MM.1S (cell line): ENCODE measurements at regions not wholly inside any gene's neighbourhood (a gene's known extent, or its start where the extent isn't known, plus 50 kb on each side); places are given as distances from the start of the nearest gene placed in this dataset.

Experiments used
- DNase-seq: peaks from one replicate; pipeline ENCODE4 v3.0.0-alpha.2; 2015
- H2AFZ ChIP-seq: fragments of 300-600 bp; sonication (generic); 2 replicates; pipeline ENCODE4 v1.6.0; 2016; ENCODE audit warnings: antibody characterized with exemption, low read length
- H3F3A ChIP-seq: fragments of 300-600 bp; sonication (generic); 2 replicates; pipeline ENCODE4 v1.6.1; 2016; ENCODE audit warnings: mild to moderate bottlenecking, antibody characterized with exemption, low read length, moderate library complexity, mixed read lengths; ENCODE audit not compliant: insufficient read depth
- H3K27ac ChIP-seq: fragments of 300-600 bp; sonication (generic); 2 replicates; pipeline ENCODE4 v1.5.1; 2016; ENCODE audit warnings: mild to moderate bottlenecking, low read length
- H3K27me3 ChIP-seq: fragments of 300-600 bp; sonication (generic); replicated peaks from 2 replicates; pipeline ENCODE4 v1.6.0; 2016; ENCODE audit warnings: low read length; ENCODE audit not compliant: insufficient read depth
- H3K36me3 ChIP-seq: fragments of 300-600 bp; sonication (generic); replicated peaks from 2 replicates; pipeline ENCODE4 v1.6.1; 2016; ENCODE audit warnings: mild to moderate bottlenecking, low read length, mixed read lengths; ENCODE audit not compliant: insufficient read depth
- H3K4me1 ChIP-seq: fragments of 300-600 bp; sonication (generic); 2 replicates; pipeline ENCODE4 v1.6.1; 2016; ENCODE audit warnings: low read length, mixed read lengths
- H3K4me2 ChIP-seq: fragments of 300-600 bp; sonication (generic); 2 replicates; pipeline ENCODE4 v1.6.0; 2016; ENCODE audit warnings: low read depth, low read length
- H3K4me3 ChIP-seq: fragments of 300-600 bp; sonication (generic); 2 replicates; pipeline ENCODE4 v1.5.1; 2016; ENCODE audit warnings: low read length, mixed read lengths
- H3K79me2 ChIP-seq: fragments of 300-600 bp; sonication (generic); 2 replicates; pipeline ENCODE4 v1.6.1; 2016; ENCODE audit warnings: mixed run types, low read length, mixed read lengths
- H3K9ac ChIP-seq: fragments of 300-600 bp; sonication (generic); 2 replicates; pipeline ENCODE4 v1.6.1; 2016; ENCODE audit warnings: low read length, mixed read lengths
- H3K9me2 ChIP-seq: fragments of 300-600 bp; sonication (generic); replicated peaks from 2 replicates; pipeline ENCODE4 v1.6.1; 2016; ENCODE audit warnings: mild to moderate bottlenecking, low read length, mixed read lengths; ENCODE audit not compliant: insufficient read depth
- H3K9me3 ChIP-seq: fragments of 300-600 bp; sonication (generic); replicated peaks from 2 replicates; pipeline ENCODE4 v1.6.1; 2016; ENCODE audit warnings: mild to moderate bottlenecking, low read length, mixed read lengths; ENCODE audit not compliant: insufficient read depth
- H4K20me1 ChIP-seq: fragments of 300-600 bp; sonication (generic); 2 replicates; pipeline ENCODE4 v1.6.1; 2016; ENCODE audit warnings: mild to moderate bottlenecking, low read length, moderate library complexity, mixed read lengths; ENCODE audit not compliant: insufficient read depth
- EZH2 ChIP-seq: fragments of 300-600 bp; sonication (generic); optimal IDR thresholded peaks from 2 replicates; pipeline ENCODE3; 2017; ENCODE audit warnings: low read depth, mild to moderate bottlenecking, antibody characterized with exemption, low read length, mixed read lengths
- EZH2phosphoT487 ChIP-seq: fragments of 300-600 bp; sonication (generic); IDR thresholded peaks from 2 replicates; pipeline ENCODE4 v1.6.1; 2018; ENCODE audit warnings: antibody characterized with exemption, low read length
- TF ChIP-seq, protein P1 (sequence below): fragments of 300-600 bp; sonication (generic); IDR thresholded peaks from 2 replicates; pipeline ENCODE4 v1.5.1; 2016; ENCODE audit warnings: antibody characterized with exemption, low read length, mixed read lengths

DNA sequence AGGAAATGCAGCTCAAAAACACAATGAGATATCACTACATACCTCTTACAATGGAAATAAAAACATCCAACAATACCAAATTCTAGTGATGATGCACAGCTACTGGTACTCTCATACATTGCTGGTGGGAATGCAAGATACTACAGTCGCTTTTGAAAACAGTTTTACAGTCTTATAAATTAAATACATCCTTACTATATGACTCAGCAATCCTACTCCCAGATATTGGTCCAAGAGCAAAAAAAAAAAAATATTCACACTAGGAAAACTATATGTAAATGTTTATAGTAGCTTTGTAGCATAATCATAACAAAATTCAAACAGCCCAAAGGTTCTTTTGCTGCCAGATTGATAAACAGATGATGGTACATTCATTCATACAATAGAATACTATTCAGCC is 217.4 kb upstream of the FAM83B start:
- no peaks in the 10 kb centered on the region for H3K4me1 ChIP-seq
- no peak overlapping the region for H3K4me2 ChIP-seq
- H3K9me2 ChIP-seq = no peaks in the 10 kb centered on the region
- H3F3A ChIP-seq = no peaks in the 10 kb centered on the region
- no peak overlapping the region for H3K4me3 ChIP-seq
- no peak for DNase-seq
- H3K9ac ChIP-seq = no peak overlapping the region
- H2AFZ ChIP-seq = no peak overlapping the region
- TF ChIP-seq, protein P1, sequence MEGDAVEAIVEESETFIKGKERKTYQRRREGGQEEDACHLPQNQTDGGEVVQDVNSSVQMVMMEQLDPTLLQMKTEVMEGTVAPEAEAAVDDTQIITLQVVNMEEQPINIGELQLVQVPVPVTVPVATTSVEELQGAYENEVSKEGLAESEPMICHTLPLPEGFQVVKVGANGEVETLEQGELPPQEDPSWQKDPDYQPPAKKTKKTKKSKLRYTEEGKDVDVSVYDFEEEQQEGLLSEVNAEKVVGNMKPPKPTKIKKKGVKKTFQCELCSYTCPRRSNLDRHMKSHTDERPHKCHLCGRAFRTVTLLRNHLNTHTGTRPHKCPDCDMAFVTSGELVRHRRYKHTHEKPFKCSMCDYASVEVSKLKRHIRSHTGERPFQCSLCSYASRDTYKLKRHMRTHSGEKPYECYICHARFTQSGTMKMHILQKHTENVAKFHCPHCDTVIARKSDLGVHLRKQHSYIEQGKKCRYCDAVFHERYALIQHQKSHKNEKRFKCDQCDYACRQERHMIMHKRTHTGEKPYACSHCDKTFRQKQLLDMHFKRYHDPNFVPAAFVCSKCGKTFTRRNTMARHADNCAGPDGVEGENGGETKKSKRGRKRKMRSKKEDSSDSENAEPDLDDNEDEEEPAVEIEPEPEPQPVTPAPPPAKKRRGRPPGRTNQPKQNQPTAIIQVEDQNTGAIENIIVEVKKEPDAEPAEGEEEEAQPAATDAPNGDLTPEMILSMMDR = no peak
- TF ChIP-seq EZH2 (no peak), EZH2phosphoT487 (no peak)
- H3K79me2 ChIP-seq = no peaks in the 10 kb centered on the region
- no peaks in the 10 kb centered on the region for H3K36me3 ChIP-seq
- H4K20me1 ChIP-seq = no peaks in the 10 kb centered on the region
- no peaks in the 10 kb centered on the region for H3K9me3 ChIP-seq
- H3K27me3 ChIP-seq = no peaks in the 10 kb centered on the region
- H3K27ac ChIP-seq = no peak overlapping the region

DNA sequence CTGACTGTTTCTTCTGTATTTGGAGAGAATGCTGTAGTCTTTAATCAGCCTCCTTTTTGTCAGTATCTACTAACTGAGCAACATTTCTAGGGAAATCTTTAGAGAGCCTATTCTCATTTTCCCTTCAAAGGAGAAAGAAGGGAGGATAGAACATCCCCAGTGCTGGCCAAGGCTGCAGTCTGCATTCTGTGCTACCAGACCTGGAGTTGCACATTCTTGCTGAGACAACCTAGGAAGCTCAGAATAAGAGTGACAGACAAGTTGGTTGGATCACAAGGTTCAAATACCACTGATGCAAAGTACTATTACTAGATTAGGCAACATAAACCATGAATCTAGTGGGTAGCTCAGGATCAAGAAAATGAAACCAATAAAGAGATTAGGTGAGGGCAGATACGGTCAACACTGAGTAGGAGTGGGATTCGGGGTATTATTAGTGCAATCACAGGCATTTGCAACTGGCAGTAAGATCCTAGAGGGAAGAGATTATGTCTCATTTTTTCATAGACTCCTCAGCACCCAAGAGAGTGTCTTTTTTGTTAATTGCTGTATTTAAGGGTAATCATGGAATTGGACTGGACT is 213.5 kb upstream of the FAM83B start:
- Histone ChIP-seq H3K9me2 (no peaks in the 10 kb centered on the region), H3K9ac (no peak overlapping the region), H3K27me3 (no peaks in the 10 kb centered on the region), H3K4me3 (no peak overlapping the region), H3K4me2 (no peak overlapping the region), H3K27ac (no peak overlapping the region), H3K9me3 (no peaks in the 10 kb centered on the region), H3K36me3 (no peaks in the 10 kb centered on the region), H3K79me2 (no peaks in the 10 kb centered on the region), H3K4me1 (no peaks in the 10 kb centered on the region), H4K20me1 (no peaks in the 10 kb centered on the region), H2AFZ (0 out of 2 replicates have a peak overlapping the region, but pooled peaks have one; percentile 23), H3F3A (no peaks in the 10 kb centered on the region)
- no peak for DNase-seq
- TF ChIP-seq, protein P1 = no peak
- TF ChIP-seq EZH2 = no peak
- no peak for TF ChIP-seq EZH2phosphoT487

GRCh38 chr6:54633601-54634000 is 213.0 kb upstream of the FAM83B start:
- Histone ChIP-seq H3K27ac (no peak overlapping the region), H3K9ac (no peak overlapping the region), H3K9me2 (no peaks in the 10 kb centered on the region), H3K4me1 (no peaks in the 10 kb centered on the region), H3K27me3 (no peaks in the 10 kb centered on the region), H2AFZ (0 out of 2 replicates have a peak overlapping the region, but pooled peaks have one; percentile 23), H4K20me1 (no peaks in the 10 kb centered on the region), H3K79me2 (no peaks in the 10 kb centered on the region), H3K4me3 (no peak overlapping the region), H3K4me2 (no peak overlapping the region), H3K9me3 (no peaks in the 10 kb centered on the region), H3F3A (no peaks in the 10 kb centered on the region), H3K36me3 (no peaks in the 10 kb centered on the region)
- TF ChIP-seq, protein P1 = no peak
- no peak for TF ChIP-seq EZH2
- TF ChIP-seq EZH2phosphoT487 = no peak
- no peak for DNase-seq
